SJCRH30 (cell line): ENCODE measurements at regions not wholly inside any gene's neighbourhood (a gene's known extent, or its start where the extent isn't known, plus 50 kb on each side); places are given as distances from the start of the nearest gene placed in this dataset.

Experiments
- DNase-seq, 2 experiments: peaks; one replicate each; pipeline ENCODE4 v3.0.0-alpha.2; 2015 to 2020
- H3K27ac ChIP-seq: fragments of 250-450 bp; sonication (Bioruptor Pico); 2 replicates; pipeline ENCODE4 v1.5.1; 2020; ENCODE audit warnings: mild to moderate bottlenecking, moderate library complexity
- H3K27me3 ChIP-seq: fragments of 250-450 bp; sonication (Bioruptor Pico); 2 replicates; pipeline ENCODE4 v1.5.1; 2020; ENCODE audit warnings: mild to moderate bottlenecking, moderate library complexity
- H3K36me3 ChIP-seq: fragments of 250-450 bp; sonication (Bioruptor Pico); 2 replicates; pipeline ENCODE4 v1.5.1; 2020; ENCODE audit warnings: mild to moderate bottlenecking, moderate library complexity
- H3K4me1 ChIP-seq: fragments of 250-450 bp; sonication (Bioruptor Pico); 2 replicates; pipeline ENCODE4 v1.5.1; 2020; ENCODE audit warnings: mild to moderate bottlenecking, moderate library complexity
- H3K4me3 ChIP-seq: fragments of 250-450 bp; sonication (Bioruptor Pico); 2 replicates; pipeline ENCODE4 v1.5.1; 2020; ENCODE audit warnings: mild to moderate bottlenecking, moderate library complexity
- H3K9me3 ChIP-seq: fragments of 250-450 bp; sonication (Bioruptor Pico); replicated peaks from 2 replicates; pipeline ENCODE4 v1.5.1; 2020; ENCODE audit warnings: mild to moderate bottlenecking, moderate library complexity

GRCh38 chr13:105465251-105465650 is 1070.2 kb downstream of the EFNB2 start:
- no peak for DNase-seq
- no peaks in the 10 kb centered on the region for H3K36me3 ChIP-seq
- H3K4me3 ChIP-seq: no peak overlapping the region
- no peaks in the 10 kb centered on the region for H3K27me3 ChIP-seq
- no peaks in the 10 kb centered on the region for H3K9me3 ChIP-seq
- H3K27ac ChIP-seq: no peak overlapping the region
- no peaks in the 10 kb centered on the region for H3K4me1 ChIP-seq

- Histone ChIP-seq H3K4me3 (no peak overlapping the region), H3K9me3 (no peaks in the 10 kb centered on the region), H3K27me3 (no peaks in the 10 kb centered on the region), H3K36me3 (no peaks in the 10 kb centered on the region), H3K27ac (no peak overlapping the region), H3K4me1 (no peaks in the 10 kb centered on the region)
- DNase-seq: no peak
These were observed 1071.2 kb downstream of the EFNB2 start for GRCh38 chr13:105464249-105464648.

- no peak overlapping the region for H3K4me3 ChIP-seq
- no peaks in the 10 kb centered on the region for H3K4me1 ChIP-seq
- no peak overlapping the region for H3K27ac ChIP-seq
- no peaks in the 10 kb centered on the region for H3K9me3 ChIP-seq
- no peak for DNase-seq
- no peaks in the 10 kb centered on the region for H3K36me3 ChIP-seq
- no peaks in the 10 kb centered on the region for H3K27me3 ChIP-seq
These were observed 1072.4 kb downstream of the EFNB2 start for GRCh38 chr13:105463011-105463501.

- Histone ChIP-seq H3K4me3 (no peak overlapping the region), H3K27me3 (no peaks in the 10 kb centered on the region), H3K36me3 (no peaks in the 10 kb centered on the region), H3K4me1 (no peaks in the 10 kb centered on the region), H3K9me3 (no peaks in the 10 kb centered on the region), H3K27ac (no peak overlapping the region)
- no peak for DNase-seq
These were observed 1073.4 kb downstream of the EFNB2 start for GRCh38 chr13:105462098-105462497.

- Histone ChIP-seq H3K27me3 (no peaks in the 10 kb centered on the region), H3K4me1 (no peaks in the 10 kb centered on the region), H3K4me3 (no peak overlapping the region), H3K36me3 (no peaks in the 10 kb centered on the region), H3K27ac (no peak overlapping the region), H3K9me3 (no peaks in the 10 kb centered on the region)
- DNase-seq: no peak
These were observed 1082.6 kb downstream of the EFNB2 start for GRCh38 chr13:105452895-105453294.

GRCh38 chr13:105450784-105451183 is 1084.7 kb downstream of the EFNB2 start:
- Histone ChIP-seq H3K36me3 (no peaks in the 10 kb centered on the region), H3K4me1 (no peaks in the 10 kb centered on the region), H3K27me3 (no peaks in the 10 kb centered on the region), H3K4me3 (no peak overlapping the region), H3K27ac (no peak overlapping the region), H3K9me3 (no peaks in the 10 kb centered on the region)
- DNase-seq: no peak

- Histone ChIP-seq H3K27ac (no peak overlapping the region), H3K9me3 (no peaks in the 10 kb centered on the region), H3K27me3 (no peaks in the 10 kb centered on the region), H3K36me3 (no peaks in the 10 kb centered on the region), H3K4me3 (no peak overlapping the region), H3K4me1 (no peaks in the 10 kb centered on the region)
- no peak for DNase-seq
These were observed 1086.7 kb downstream of the EFNB2 start for GRCh38 chr13:105448811-105449210.

GRCh38 chr13:105446197-105446596 is 1089.3 kb downstream of the EFNB2 start:
- DNase-seq: no peak
- Histone ChIP-seq H3K36me3 (no peaks in the 10 kb centered on the region), H3K4me1 (peaks cover 10% of the 10 kb centered on the region), H3K27me3 (no peaks in the 10 kb centered on the region), H3K9me3 (no peaks in the 10 kb centered on the region), H3K27ac (no peak overlapping the region), H3K4me3 (no peak overlapping the region)

GRCh38 chr13:105445796-105446195 is 1089.7 kb downstream of the EFNB2 start:
- no peak overlapping the region for H3K27ac ChIP-seq
- DNase-seq: no peak

GRCh38 chr13:105442949-105443699 is 1092.3 kb downstream of the EFNB2 start:
- H3K4me3 ChIP-seq: no peak overlapping the region
- H3K4me1 ChIP-seq: peaks cover 10% of the 10 kb centered on the region
- H3K27me3 ChIP-seq: no peaks in the 10 kb centered on the region
- H3K36me3 ChIP-seq: no peaks in the 10 kb centered on the region
- peak; percentile 32 to 65 for DNase-seq
- H3K9me3 ChIP-seq: no peaks in the 10 kb centered on the region
- H3K27ac ChIP-seq: peak overlapping the region; percentile 6; the same call in 1 of the 2 replicates

More at GRCh38 chr13:105445796-105446195, 1089.7 kb downstream of the EFNB2 start:
- no peaks in the 10 kb centered on the region for H3K36me3 ChIP-seq
- no peaks in the 10 kb centered on the region for H3K9me3 ChIP-seq
- no peak overlapping the region for H3K4me3 ChIP-seq
- H3K4me1 ChIP-seq: peaks cover 10% of the 10 kb centered on the region
- H3K27me3 ChIP-seq: no peaks in the 10 kb centered on the region

GRCh38 chr13:105442040-105442439 is 1093.4 kb downstream of the EFNB2 start:
- no peak overlapping the region for H3K27ac ChIP-seq
- no peak for DNase-seq
- no peaks in the 10 kb centered on the region for H3K36me3 ChIP-seq
- H3K4me3 ChIP-seq: no peak overlapping the region
- H3K4me1 ChIP-seq: peaks cover 10% of the 10 kb centered on the region
- no peaks in the 10 kb centered on the region for H3K9me3 ChIP-seq
- H3K27me3 ChIP-seq: no peaks in the 10 kb centered on the region

- no peaks in the 10 kb centered on the region for H3K27me3 ChIP-seq
- peaks cover 10% of the 10 kb centered on the region for H3K4me1 ChIP-seq
- H3K36me3 ChIP-seq: no peaks in the 10 kb centered on the region
- H3K4me3 ChIP-seq: no peak overlapping the region
- no peaks in the 10 kb centered on the region for H3K9me3 ChIP-seq
- H3K27ac ChIP-seq: no peak overlapping the region
- no peak for DNase-seq
These were observed 1094.3 kb downstream of the EFNB2 start for GRCh38 chr13:105441051-105441750.

- no peaks in the 10 kb centered on the region for H3K36me3 ChIP-seq
- no peaks in the 10 kb centered on the region for H3K9me3 ChIP-seq
- no peak overlapping the region for H3K27ac ChIP-seq
- no peak for DNase-seq
- H3K4me1 ChIP-seq: no peaks in the 10 kb centered on the region
- H3K27me3 ChIP-seq: no peaks in the 10 kb centered on the region
- no peak overlapping the region for H3K4me3 ChIP-seq
These were observed 1098.5 kb downstream of the EFNB2 start for GRCh38 chr13:105436943-105437342.

- H3K27ac ChIP-seq: no peak overlapping the region
- no peak overlapping the region for H3K4me3 ChIP-seq
- no peaks in the 10 kb centered on the region for H3K9me3 ChIP-seq
- H3K36me3 ChIP-seq: no peaks in the 10 kb centered on the region
- no peaks in the 10 kb centered on the region for H3K27me3 ChIP-seq
- DNase-seq: no peak
- H3K4me1 ChIP-seq: no peaks in the 10 kb centered on the region
These were observed 1103.0 kb downstream of the EFNB2 start for GRCh38 chr13:105432438-105432837.

GRCh38 chr13:105428811-105429210 is 1106.7 kb downstream of the EFNB2 start:
- Histone ChIP-seq H3K27me3 (no peaks in the 10 kb centered on the region), H3K4me3 (no peak overlapping the region), H3K9me3 (no peaks in the 10 kb centered on the region), H3K27ac (no peak overlapping the region), H3K4me1 (no peaks in the 10 kb centered on the region), H3K36me3 (no peaks in the 10 kb centered on the region)
- DNase-seq: no peak
